Activated T-helper 2 cell treated with anti-CD3 and anti-CD28 coated beads, Interferon-gamma antibody, Interleukin-2, Interleukin-4, amounts not matched to agents 10 μg/mL and 5 μg/mL and 100 μg/mL, durations not matched to agents 14 hours and 24 hours and 36 hours (primary cell): ENCODE measurements at regions not wholly inside any gene's neighbourhood (a gene's known extent, or its start where the extent isn't known, plus 50 kb on each side); places are given as distances from the start of the nearest gene placed in this dataset.

Experiments used
- DNase-seq: peaks from one replicate; pipeline ENCODE4 v3.0.0; 2021; ENCODE audit warnings: low spot score
- H3K27ac Mint-ChIP-seq: one replicate; pipeline ENCODE4 v1.8.0; 2021; ENCODE audit warnings: mixed read lengths
- H3K27me3 Mint-ChIP-seq: one replicate; pipeline ENCODE4 v1.8.0; 2021; ENCODE audit warnings: low read depth, mixed read lengths
- H3K36me3 Mint-ChIP-seq: one replicate; pipeline ENCODE4 v1.8.0; 2021; ENCODE audit warnings: low read depth, mixed read lengths
- H3K4me1 Mint-ChIP-seq: one replicate; pipeline ENCODE4 v1.8.0; 2021; ENCODE audit warnings: low read depth, mixed read lengths
- H3K4me3 Mint-ChIP-seq: one replicate; pipeline ENCODE4 v1.8.0; 2021; ENCODE audit warnings: low read depth, mild to moderate bottlenecking, moderate library complexity, mixed read lengths
- H3K9me3 Mint-ChIP-seq: one replicate; pipeline ENCODE4 v1.8.0; 2021; ENCODE audit warnings: mixed read lengths
- intact Hi-C: fragments of 100-400 bp; cut with micrococcal nuclease; formaldehyde crosslinking; loops from one replicate; pipeline ENCODE4 v1.15.1; 2023

DNA sequence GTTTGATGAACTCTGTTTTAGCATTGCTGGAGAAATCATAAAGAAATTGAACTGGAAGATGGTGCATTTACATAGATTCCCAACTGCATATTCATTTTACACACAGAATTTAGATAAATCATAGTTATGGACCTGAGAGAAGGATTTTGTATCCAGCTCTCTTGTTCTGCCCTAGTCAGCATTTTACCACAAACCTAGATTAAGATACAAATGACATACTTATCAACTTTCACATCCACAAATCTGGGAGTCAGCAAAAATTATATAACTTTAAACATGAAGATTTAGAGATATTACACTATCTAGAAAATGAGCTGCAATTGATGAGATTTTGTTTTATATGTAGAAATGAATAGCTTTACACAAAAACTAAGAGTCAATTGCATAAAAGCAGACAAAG lies 632.8 kb downstream of the IGSF11 start:
- Mint-ChIP-seq H3K4me3 (no peak overlapping the region), H3K36me3 (no peaks in the 10 kb centered on the region), H3K27ac (no peak overlapping the region), H3K9me3 (no peaks in the 10 kb centered on the region), H3K27me3 (no peaks in the 10 kb centered on the region), H3K4me1 (no peaks in the 10 kb centered on the region)
- no peak for DNase-seq
- intact Hi-C loops = no loop called here

- intact Hi-C loops = no loop called here
- Mint-ChIP-seq H3K36me3 (no peaks in the 10 kb centered on the region), H3K27me3 (no peaks in the 10 kb centered on the region), H3K4me1 (no peaks in the 10 kb centered on the region), H3K27ac (no peak overlapping the region), H3K9me3 (no peaks in the 10 kb centered on the region), H3K4me3 (no peak overlapping the region)
- no peak for DNase-seq
Observed at GRCh38 chr3:118402971-118403370, 631.7 kb downstream of the IGSF11 start.

DNA sequence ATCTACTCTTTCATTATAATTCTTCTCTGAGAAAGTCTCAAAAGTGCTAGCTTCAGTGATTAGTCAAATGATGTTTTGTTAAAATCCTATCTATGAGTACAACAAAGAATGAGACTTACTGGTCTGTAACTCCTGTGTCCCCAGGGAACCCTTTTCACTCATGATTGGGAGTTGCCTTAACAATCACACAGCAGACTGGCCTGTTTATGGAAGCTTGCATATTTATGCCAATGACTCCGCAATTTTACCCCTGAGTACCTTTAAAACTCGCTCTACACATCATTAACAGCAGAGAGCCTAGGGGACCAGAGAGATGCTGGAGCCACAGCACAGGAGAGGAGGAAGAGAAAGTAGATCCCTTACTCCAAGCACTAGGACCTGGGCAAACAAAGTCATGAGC lies 628.1 kb downstream of the IGSF11 start:
- DNase-seq = no peak
- no peak overlapping the region for H3K4me3 Mint-ChIP-seq
- intact Hi-C loops = no loop called here
- no peaks in the 10 kb centered on the region for H3K27me3 Mint-ChIP-seq
- H3K36me3 Mint-ChIP-seq = no peaks in the 10 kb centered on the region
- H3K4me1 Mint-ChIP-seq = no peaks in the 10 kb centered on the region
- no peak overlapping the region for H3K27ac Mint-ChIP-seq
- no peaks in the 10 kb centered on the region for H3K9me3 Mint-ChIP-seq

DNA sequence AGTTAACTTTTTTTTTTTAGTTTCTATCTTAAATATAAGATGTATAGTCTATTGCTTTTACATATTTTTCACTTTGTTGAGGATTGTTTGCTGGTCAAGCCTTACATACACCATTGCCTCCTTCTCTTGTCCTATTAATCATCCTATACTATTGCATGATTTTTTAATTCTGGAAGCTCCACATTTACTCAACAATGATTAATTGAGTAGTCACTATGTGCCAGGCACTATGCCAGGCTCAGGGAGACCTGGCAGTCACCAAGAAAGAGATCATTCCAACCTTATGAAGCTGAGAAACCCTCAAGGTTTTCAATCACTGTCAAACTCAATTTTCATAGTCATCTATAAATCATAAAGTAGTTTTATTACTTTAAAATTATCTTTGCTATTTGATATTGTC lies 626.2 kb downstream of the IGSF11 start:
- no peak overlapping the region for H3K27ac Mint-ChIP-seq
- no peak for DNase-seq
- no peak overlapping the region for H3K4me3 Mint-ChIP-seq
- H3K9me3 Mint-ChIP-seq = no peaks in the 10 kb centered on the region
- no peaks in the 10 kb centered on the region for H3K4me1 Mint-ChIP-seq
- no peaks in the 10 kb centered on the region for H3K27me3 Mint-ChIP-seq
- no peaks in the 10 kb centered on the region for H3K36me3 Mint-ChIP-seq
- intact Hi-C loops = no loop called here

DNA sequence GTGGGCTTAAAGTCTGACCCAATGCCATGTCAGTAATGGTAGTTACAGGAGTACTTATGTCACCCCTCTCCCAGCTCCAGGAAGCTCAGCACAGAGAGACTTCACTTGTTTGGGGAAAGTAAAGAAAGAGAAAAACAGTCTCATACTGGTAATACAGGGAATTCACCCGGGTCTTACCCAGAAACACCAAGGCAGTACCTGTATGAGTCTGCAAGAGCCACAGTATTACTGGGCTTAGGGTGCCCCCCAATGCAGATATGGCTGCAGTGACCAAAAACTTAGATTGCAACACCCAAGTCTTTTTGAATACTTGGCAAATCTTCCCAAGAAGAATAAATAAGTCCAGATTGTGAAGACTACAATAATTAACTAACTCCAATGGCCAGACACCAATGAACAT lies 622.1 kb downstream of the IGSF11 start:
- Mint-ChIP-seq H3K27me3 (no peaks in the 10 kb centered on the region), H3K4me3 (no peak overlapping the region), H3K4me1 (no peaks in the 10 kb centered on the region), H3K9me3 (peaks cover 24% of the 10 kb centered on the region), H3K36me3 (no peaks in the 10 kb centered on the region), H3K27ac (no peak overlapping the region)
- no peak for DNase-seq
- intact Hi-C loops = no loop called here

DNA sequence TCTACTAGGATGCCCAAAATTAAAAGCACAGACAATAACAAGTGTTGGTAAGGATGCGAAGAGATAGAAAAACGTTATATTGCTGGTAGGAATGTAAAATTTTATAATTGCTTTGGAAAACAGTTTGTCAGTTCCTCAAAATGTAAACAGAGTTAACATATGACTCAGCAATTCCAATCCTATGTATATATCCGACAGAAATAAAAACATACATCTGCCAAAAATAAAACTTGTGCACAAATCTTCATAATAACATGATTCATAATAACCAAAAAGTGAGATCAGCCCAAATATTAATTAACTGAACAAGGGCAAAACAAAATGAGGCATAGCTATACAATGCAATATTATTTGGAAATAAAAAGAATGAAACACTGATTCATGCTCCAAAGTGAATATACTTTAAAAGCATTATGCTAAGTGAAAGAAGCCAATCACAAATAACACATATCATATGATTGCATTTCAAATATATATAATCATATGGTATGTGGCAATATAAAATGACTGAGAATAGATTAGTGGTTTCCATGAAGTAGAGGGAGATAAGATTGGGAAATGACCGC lies 609.3 kb downstream of the IGSF11 start:
- H3K27me3 Mint-ChIP-seq = no peaks in the 10 kb centered on the region
- H3K4me1 Mint-ChIP-seq = no peaks in the 10 kb centered on the region
- peaks cover 30% of the 10 kb centered on the region for H3K9me3 Mint-ChIP-seq
- H3K4me3 Mint-ChIP-seq = no peak overlapping the region
- H3K27ac Mint-ChIP-seq = no peak overlapping the region
- no peaks in the 10 kb centered on the region for H3K36me3 Mint-ChIP-seq
- no peak for DNase-seq
- intact Hi-C loops = no loop called here

DNA sequence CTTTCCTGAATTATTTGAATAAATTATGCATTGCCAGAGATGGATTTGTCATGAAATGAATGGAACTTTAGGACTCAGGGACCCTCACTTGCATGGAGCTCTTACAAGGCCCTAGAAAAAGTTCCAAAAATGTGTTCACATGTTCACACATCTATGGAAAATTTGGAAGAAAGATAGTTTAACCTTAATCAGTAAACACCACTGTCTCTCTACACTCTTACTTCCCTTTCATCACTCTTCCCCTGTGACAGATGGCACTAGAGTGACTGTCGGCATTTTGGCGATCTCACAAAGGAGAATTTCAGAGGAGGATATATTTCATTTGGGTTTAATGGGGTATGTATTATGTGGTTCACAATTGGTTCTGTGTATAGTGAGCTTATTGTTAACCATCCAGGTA lies 600.8 kb downstream of the IGSF11 start:
- Mint-ChIP-seq H3K9me3 (no peaks in the 10 kb centered on the region), H3K4me1 (no peaks in the 10 kb centered on the region), H3K4me3 (no peak overlapping the region), H3K36me3 (no peaks in the 10 kb centered on the region), H3K27me3 (no peaks in the 10 kb centered on the region), H3K27ac (no peak overlapping the region)
- no peak for DNase-seq
- intact Hi-C loops = no loop called here

GRCh38 chr3:118435851-118436350 lies 598.7 kb downstream of the IGSF11 start:
- DNase-seq = no peak
- Mint-ChIP-seq H3K27me3 (no peaks in the 10 kb centered on the region), H3K9me3 (no peaks in the 10 kb centered on the region), H3K36me3 (no peaks in the 10 kb centered on the region), H3K4me1 (no peaks in the 10 kb centered on the region), H3K27ac (no peak overlapping the region), H3K4me3 (no peak overlapping the region)
- intact Hi-C loops = no loop called here

- no peak overlapping the region for H3K27ac Mint-ChIP-seq
- H3K4me3 Mint-ChIP-seq = no peak overlapping the region
- no peaks in the 10 kb centered on the region for H3K36me3 Mint-ChIP-seq
- no peaks in the 10 kb centered on the region for H3K9me3 Mint-ChIP-seq
- no peaks in the 10 kb centered on the region for H3K4me1 Mint-ChIP-seq
- H3K27me3 Mint-ChIP-seq = no peaks in the 10 kb centered on the region
- intact Hi-C loops = no loop called here
- DNase-seq = no peak
Observed at GRCh38 chr3:118436697-118437262, 597.9 kb downstream of the IGSF11 start.

DNA sequence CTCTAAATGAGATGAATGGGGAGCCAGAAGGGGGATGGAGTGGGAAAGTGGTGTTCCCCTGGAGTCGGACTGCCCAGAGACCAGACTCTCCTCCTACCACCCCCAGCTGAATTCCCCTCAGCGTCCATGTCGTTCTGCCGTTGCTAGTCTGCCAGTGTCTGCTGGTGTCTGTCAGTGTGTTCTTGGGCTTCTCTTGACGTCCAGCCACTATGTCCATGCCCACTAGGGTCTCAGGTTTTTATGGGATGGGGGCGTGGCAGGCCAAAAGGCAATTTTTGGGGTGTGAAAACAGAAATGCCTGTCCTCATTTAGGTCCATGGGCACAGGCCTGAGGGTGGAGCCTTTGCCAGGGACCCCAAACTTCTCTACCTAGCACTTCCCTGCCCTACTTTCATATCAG lies 589.6 kb downstream of the IGSF11 start:
- intact Hi-C loops = no loop called here
- DNase-seq = no peak
- H3K4me1 Mint-ChIP-seq = no peaks in the 10 kb centered on the region
- H3K4me3 Mint-ChIP-seq = no peak overlapping the region
- H3K27ac Mint-ChIP-seq = no peak overlapping the region
- H3K36me3 Mint-ChIP-seq = no peaks in the 10 kb centered on the region
- H3K9me3 Mint-ChIP-seq = peaks cover 13% of the 10 kb centered on the region
- H3K27me3 Mint-ChIP-seq = no peaks in the 10 kb centered on the region

DNA sequence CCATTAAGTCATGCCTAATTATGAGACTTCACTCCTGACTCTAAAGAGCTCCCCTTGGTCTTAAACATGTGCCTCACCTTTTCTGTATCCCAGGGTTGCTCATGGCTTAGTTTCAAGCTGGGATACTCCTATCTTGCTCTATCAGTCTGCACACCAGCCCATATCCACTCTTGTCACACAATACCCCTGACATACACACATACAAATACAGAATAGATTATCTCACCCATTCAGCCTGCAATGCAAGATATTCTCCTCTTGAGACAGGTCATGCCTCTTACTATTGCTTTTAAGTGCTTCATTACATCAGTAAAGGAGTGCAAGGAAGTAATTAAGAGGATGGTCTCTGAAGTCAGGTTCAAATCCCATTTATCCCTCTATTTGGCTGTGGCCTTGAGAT lies 587.3 kb downstream of the IGSF11 start:
- Mint-ChIP-seq H3K4me3 (no peak overlapping the region), H3K4me1 (no peaks in the 10 kb centered on the region), H3K27me3 (no peaks in the 10 kb centered on the region), H3K36me3 (no peaks in the 10 kb centered on the region), H3K9me3 (peaks cover 25% of the 10 kb centered on the region), H3K27ac (no peak overlapping the region)
- intact Hi-C loops = no loop called here
- no peak for DNase-seq

GRCh38 chr3:118466795-118467330 lies 567.8 kb downstream of the IGSF11 start:
- Mint-ChIP-seq H3K27ac (no peak overlapping the region), H3K9me3 (no peaks in the 10 kb centered on the region), H3K36me3 (no peaks in the 10 kb centered on the region), H3K27me3 (no peaks in the 10 kb centered on the region), H3K4me3 (no peak overlapping the region), H3K4me1 (no peaks in the 10 kb centered on the region)
- intact Hi-C loops = no loop called here
- no peak for DNase-seq

- Mint-ChIP-seq H3K27me3 (no peaks in the 10 kb centered on the region), H3K27ac (no peak overlapping the region), H3K4me1 (no peaks in the 10 kb centered on the region), H3K9me3 (no peaks in the 10 kb centered on the region), H3K4me3 (no peak overlapping the region), H3K36me3 (no peaks in the 10 kb centered on the region)
- intact Hi-C loops = no loop called here
- DNase-seq = no peak
Observed at GRCh38 chr3:118468801-118469200, 565.8 kb downstream of the IGSF11 start.
